ENCODE measurements at regions not wholly inside any gene's neighbourhood (a gene's known extent, or its start where the extent isn't known, plus 50 kb on each side); places are given as distances from the start of the nearest gene placed in this dataset.

- DNase-seq (ENCODE audit: low read depth, low spot score): no peak
These were observed 94.6 kb upstream of the SLC6A6 start for GRCh38 chr3:14307656-14308302.

- no peak for DNase-seq (ENCODE audit: low read depth, low spot score)
These were observed 90.7 kb upstream of the SLC6A6 start for GRCh38 chr3:14311729-14312128.

- DNase-seq (ENCODE audit: low read depth, low spot score): no peak
These were observed 90.0 kb upstream of the SLC6A6 start for GRCh38 chr3:14312375-14312774.

- no peak for DNase-seq (ENCODE audit: low read depth, low spot score)
These were observed 85.3 kb upstream of the SLC6A6 start for GRCh38 chr3:14317057-14317553.

- no peak for DNase-seq (ENCODE audit: low read depth, low spot score)
These were observed 83.8 kb upstream of the SLC6A6 start for GRCh38 chr3:14318646-14319045.

- peak; percentile 93 for DNase-seq (ENCODE audit: low read depth, low spot score)
These were observed 82.7 kb upstream of the SLC6A6 start for GRCh38 chr3:14319654-14320182.

- no peak for DNase-seq (ENCODE audit: low read depth, low spot score)
These were observed 82.2 kb upstream of the SLC6A6 start for GRCh38 chr3:14320219-14320618.

- no peak for DNase-seq (ENCODE audit: low read depth, low spot score)
These were observed 80.4 kb upstream of the SLC6A6 start for GRCh38 chr3:14322001-14322400.

GRCh38 chr3:14322667-14323295 lies 79.6 kb upstream of the SLC6A6 start:
- no peak for DNase-seq (ENCODE audit: low read depth, low spot score)

- no peak for DNase-seq (ENCODE audit: low read depth, low spot score)
These were observed 78.8 kb upstream of the SLC6A6 start for GRCh38 chr3:14323401-14324223.

GRCh38 chr3:14324224-14324944 lies 78.0 kb upstream of the SLC6A6 start:
- DNase-seq (ENCODE audit: low read depth, low spot score): peak; percentile 86

GRCh38 chr3:14328422-14328821 lies 74.0 kb upstream of the SLC6A6 start:
- no peak for DNase-seq (ENCODE audit: low read depth, low spot score)

- peak; percentile 91 for DNase-seq (ENCODE audit: low read depth, low spot score)
These were observed 73.1 kb upstream of the SLC6A6 start for GRCh38 chr3:14329116-14329830.

GRCh38 chr3:14329842-14330241 lies 72.6 kb upstream of the SLC6A6 start:
- no peak for DNase-seq (ENCODE audit: low read depth, low spot score)

GRCh38 chr3:14330508-14330907 lies 71.9 kb upstream of the SLC6A6 start:
- no peak for DNase-seq (ENCODE audit: low read depth, low spot score)

GRCh38 chr3:14331251-14331650 lies 71.2 kb upstream of the SLC6A6 start:
- DNase-seq (ENCODE audit: low read depth, low spot score): no peak

- no peak for DNase-seq (ENCODE audit: low read depth, low spot score)
These were observed 70.0 kb upstream of the SLC6A6 start for GRCh38 chr3:14332392-14332791.

- DNase-seq (ENCODE audit: low read depth, low spot score): no peak
These were observed 69.2 kb upstream of the SLC6A6 start for GRCh38 chr3:14333215-14333614.

- DNase-seq (ENCODE audit: low read depth, low spot score): no peak
These were observed 68.8 kb upstream of the SLC6A6 start for GRCh38 chr3:14333621-14334020.

GRCh38 chr3:14334136-14334535 lies 68.3 kb upstream of the SLC6A6 start:
- no peak for DNase-seq (ENCODE audit: low read depth, low spot score)

GRCh38 chr3:14334936-14335335 lies 67.5 kb upstream of the SLC6A6 start:
- DNase-seq (ENCODE audit: low read depth, low spot score): no peak
